GM18508 (cell line): ENCODE measurements at regions not wholly inside any gene's neighbourhood (a gene's known extent, or its start where the extent isn't known, plus 50 kb on each side); places are given as distances from the start of the nearest gene placed in this dataset.

Source experiments
- ATAC-seq: cut with Tn5 transposase; IDR thresholded peaks from one replicate; pipeline ENCODE4 v1.9.1; 2021; ENCODE audit warnings: moderate number of reproducible peaks; ENCODE audit not compliant: insufficient read depth, unreplicated experiment

- ATAC-seq = no peak
These were observed 680.1 kb downstream of the UQCRFS1 start for GRCh38 chr19:28532765-28533341.

- no peak for ATAC-seq
These were observed 681.0 kb downstream of the UQCRFS1 start for GRCh38 chr19:28531979-28532378.

- ATAC-seq = no peak
These were observed 682.4 kb downstream of the UQCRFS1 start for GRCh38 chr19:28530406-28531035.

GRCh38 chr19:28526038-28526437, 686.9 kb downstream of the UQCRFS1 start:
- no peak for ATAC-seq

- ATAC-seq = no peak
These were observed 689.3 kb downstream of the UQCRFS1 start for GRCh38 chr19:28523619-28524018.

GRCh38 chr19:28522545-28522922, 690.4 kb downstream of the UQCRFS1 start:
- ATAC-seq = no peak

GRCh38 chr19:28521614-28522544, 691.1 kb downstream of the UQCRFS1 start:
- no peak for ATAC-seq

- no peak for ATAC-seq
These were observed 691.9 kb downstream of the UQCRFS1 start for GRCh38 chr19:28520998-28521568.

- no peak for ATAC-seq
These were observed 692.7 kb downstream of the UQCRFS1 start for GRCh38 chr19:28519952-28520861.

GRCh38 chr19:28519218-28519779, 693.7 kb downstream of the UQCRFS1 start:
- no peak for ATAC-seq

GRCh38 chr19:28516415-28516872, 696.5 kb downstream of the UQCRFS1 start:
- no peak for ATAC-seq

- ATAC-seq = no peak
These were observed 698.8 kb downstream of the UQCRFS1 start for GRCh38 chr19:28514166-28514565.

- ATAC-seq = no peak
These were observed 701.3 kb downstream of the UQCRFS1 start for GRCh38 chr19:28511655-28512054.

GRCh38 chr19:28509079-28509895, 703.7 kb downstream of the UQCRFS1 start:
- no peak for ATAC-seq

- no peak for ATAC-seq
These were observed 704.3 kb downstream of the UQCRFS1 start for GRCh38 chr19:28508666-28509065.

GRCh38 chr19:28505933-28506332, 707.0 kb downstream of the UQCRFS1 start:
- ATAC-seq = no peak

- no peak for ATAC-seq
These were observed 707.8 kb downstream of the UQCRFS1 start for GRCh38 chr19:28505134-28505533.

- ATAC-seq = no peak
These were observed 708.2 kb downstream of the UQCRFS1 start for GRCh38 chr19:28504727-28505126.

GRCh38 chr19:28504139-28504538, 708.8 kb downstream of the UQCRFS1 start:
- no peak for ATAC-seq
